ENCODE measurements at regions not wholly inside any gene's neighbourhood (a gene's known extent, or its start where the extent isn't known, plus 50 kb on each side); places are given as distances from the start of the nearest gene placed in this dataset.

GRCh38 chr2:74036010-74036409 is 51.3 kb downstream of the TET3 start:
- no peak for DNase-seq (ENCODE audit: low spot score)

- DNase-seq (ENCODE audit: low spot score) = no peak
Observed at GRCh38 chr2:74036450-74037195, 51.9 kb downstream of the TET3 start.

DNA sequence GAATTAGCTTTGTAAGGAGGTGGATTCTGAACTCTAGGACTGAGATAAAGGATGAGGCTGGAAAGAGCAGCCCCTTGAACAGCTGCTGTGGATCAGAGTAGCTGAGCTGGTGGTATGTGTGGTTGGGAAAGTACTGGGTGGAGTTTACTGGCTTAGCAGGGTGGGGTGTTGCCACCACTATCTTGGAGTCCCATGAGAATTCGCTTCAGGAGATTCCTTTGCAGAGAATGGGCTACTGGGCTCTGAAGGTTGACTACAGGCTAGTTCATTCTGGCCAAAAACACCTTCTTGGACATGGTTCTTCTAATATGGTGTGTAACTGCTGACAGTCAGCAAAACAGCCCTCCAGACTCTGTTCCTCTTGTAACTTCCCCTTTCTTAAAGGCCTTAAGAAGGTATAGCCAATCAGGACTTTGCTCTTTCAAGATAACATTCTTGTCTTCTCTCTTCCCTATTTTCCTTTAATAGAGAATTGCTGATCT is 52.7 kb downstream of the TET3 start:
- no peak for DNase-seq (ENCODE audit: low spot score)

DNA sequence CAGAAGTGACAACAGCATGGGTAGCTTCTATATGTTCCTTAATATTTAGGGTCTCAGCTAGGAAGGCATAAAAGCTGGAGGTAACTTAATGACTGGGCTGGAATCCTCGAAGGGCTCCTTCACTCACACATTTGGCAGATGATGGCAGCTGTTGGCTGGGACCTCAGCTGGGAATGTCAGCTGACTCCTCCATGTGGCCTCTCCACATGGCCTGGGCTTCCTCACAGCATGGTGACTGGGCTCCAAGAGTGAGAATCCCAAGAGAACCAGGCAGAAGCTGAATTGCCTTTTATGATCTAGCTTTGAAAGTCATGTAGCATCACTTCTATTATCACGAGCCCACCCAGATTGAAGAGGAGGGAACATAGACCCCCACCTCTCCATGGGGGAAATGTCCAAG is 54.9 kb downstream of the TET3 start:
- no peak for DNase-seq (ENCODE audit: low spot score)

DNA sequence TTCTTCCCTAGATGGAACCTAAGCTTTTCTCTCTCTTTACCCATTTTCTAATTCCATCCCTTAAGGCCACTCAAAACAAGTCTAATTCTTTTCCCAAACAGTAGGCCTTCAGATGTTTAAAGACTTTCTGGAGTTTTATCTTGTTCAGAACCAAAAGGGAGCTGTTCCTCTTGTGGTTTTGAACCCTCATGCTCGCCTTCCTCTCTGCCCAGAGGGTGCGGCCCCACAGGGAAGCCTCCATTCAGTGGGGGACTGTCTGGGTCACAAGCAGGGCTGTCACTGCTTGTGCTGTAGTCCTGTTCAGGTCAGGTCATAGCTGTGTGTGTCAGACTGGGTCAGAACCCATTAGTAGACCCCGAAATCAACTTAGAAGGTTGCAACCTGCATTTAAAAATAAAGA is 56.5 kb downstream of the TET3 start:
- DNase-seq (ENCODE audit: low spot score) = no peak

GRCh38 chr2:74041726-74042125 is 57.0 kb downstream of the TET3 start:
- DNase-seq (ENCODE audit: low spot score) = no peak

- no peak for DNase-seq (ENCODE audit: low spot score)
Observed at GRCh38 chr2:74042606-74043005, 57.9 kb downstream of the TET3 start.

GRCh38 chr2:74043345-74044329 is 58.9 kb downstream of the TET3 start:
- no peak for DNase-seq (ENCODE audit: low spot score)

- DNase-seq (ENCODE audit: low spot score) = no peak
Observed at GRCh38 chr2:74044999-74045398, 60.3 kb downstream of the TET3 start.

GRCh38 chr2:74045454-74045853 is 60.7 kb downstream of the TET3 start:
- DNase-seq (ENCODE audit: low spot score) = no peak

GRCh38 chr2:74046441-74046840 is 61.7 kb downstream of the TET3 start:
- no peak for DNase-seq (ENCODE audit: low spot score)

GRCh38 chr2:74047152-74047551 is 62.4 kb downstream of the TET3 start:
- no peak for DNase-seq (ENCODE audit: low spot score)

- DNase-seq (ENCODE audit: low spot score) = no peak
Observed at GRCh38 chr2:74048147-74048546, 63.4 kb downstream of the TET3 start.

DNA sequence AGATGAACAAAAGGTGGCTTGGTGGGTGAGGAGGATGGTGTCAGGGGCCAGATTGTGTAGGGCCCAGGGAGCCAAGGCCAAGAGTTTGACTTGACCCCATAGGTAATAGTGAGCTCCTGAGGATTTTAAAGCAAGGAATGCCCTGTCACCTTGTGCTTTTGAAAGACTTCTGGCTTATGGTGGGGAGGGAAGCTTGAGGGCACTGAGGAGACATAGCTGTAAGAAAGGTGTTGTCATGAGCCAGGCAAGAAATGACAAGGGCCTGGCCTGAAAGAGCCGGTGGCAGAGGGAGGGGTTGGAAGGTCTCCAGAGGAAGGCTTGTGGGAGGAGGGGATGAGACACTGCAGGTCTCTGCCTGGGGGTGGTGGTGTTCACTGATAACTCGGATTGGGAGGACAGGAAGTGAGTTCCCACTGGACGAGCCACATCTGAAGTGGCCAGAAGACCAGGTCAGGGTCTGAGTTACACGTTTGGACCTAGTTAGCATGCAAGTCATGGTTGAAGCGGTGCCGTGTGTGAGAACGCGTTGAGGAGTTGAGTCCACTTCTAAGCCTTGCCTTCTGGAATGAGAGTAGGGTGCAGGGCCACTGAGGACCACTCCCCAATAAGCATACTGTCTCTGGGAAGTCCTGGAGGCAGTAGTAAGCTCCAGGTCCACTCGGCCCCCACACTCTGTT is 64.3 kb downstream of the TET3 start:
- DNase-seq (ENCODE audit: low spot score) = no peak

DNA sequence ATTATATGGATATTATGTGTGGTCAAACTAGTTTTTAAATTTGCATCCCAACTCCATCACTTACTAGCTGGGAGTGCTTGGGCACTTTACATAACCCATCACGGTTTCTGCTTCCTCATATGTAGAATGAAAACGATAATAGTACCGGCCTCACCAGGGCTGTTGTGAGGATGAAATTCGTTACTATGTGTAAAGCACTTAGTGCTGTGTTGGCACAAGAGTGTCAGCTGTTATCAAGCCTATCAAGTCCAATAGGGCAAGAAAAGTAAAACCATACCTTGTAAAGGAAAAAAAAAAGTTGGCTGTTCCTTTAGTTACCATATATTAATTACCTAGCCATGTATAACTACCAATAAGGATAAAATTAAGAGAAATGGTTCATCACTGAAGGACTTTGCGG is 65.4 kb downstream of the TET3 start:
- no peak for DNase-seq (ENCODE audit: low spot score)

DNA sequence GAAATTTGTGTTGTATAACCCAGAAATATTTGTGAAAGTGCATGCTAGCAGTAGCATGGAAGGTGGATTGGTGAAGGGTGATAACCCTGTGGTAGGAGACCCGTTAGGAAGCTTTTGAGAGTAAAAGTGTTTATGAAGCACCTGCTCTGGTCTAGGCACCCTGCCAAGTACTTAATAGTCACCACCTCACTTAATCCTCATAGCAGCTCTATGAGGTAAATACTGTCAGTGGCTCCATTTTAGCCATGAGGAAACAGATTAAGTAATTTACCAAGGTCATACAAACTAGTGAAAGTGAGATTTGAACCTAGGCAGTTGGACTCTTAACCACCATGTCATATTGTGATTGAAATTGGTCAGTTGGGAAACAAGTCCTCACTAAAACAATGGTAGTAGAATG is 66.8 kb downstream of the TET3 start:
- DNase-seq (ENCODE audit: low spot score) = no peak

GRCh38 chr2:74052732-74053710 is 68.3 kb downstream of the TET3 start:
- DNase-seq (ENCODE audit: low spot score) = no peak

DNA sequence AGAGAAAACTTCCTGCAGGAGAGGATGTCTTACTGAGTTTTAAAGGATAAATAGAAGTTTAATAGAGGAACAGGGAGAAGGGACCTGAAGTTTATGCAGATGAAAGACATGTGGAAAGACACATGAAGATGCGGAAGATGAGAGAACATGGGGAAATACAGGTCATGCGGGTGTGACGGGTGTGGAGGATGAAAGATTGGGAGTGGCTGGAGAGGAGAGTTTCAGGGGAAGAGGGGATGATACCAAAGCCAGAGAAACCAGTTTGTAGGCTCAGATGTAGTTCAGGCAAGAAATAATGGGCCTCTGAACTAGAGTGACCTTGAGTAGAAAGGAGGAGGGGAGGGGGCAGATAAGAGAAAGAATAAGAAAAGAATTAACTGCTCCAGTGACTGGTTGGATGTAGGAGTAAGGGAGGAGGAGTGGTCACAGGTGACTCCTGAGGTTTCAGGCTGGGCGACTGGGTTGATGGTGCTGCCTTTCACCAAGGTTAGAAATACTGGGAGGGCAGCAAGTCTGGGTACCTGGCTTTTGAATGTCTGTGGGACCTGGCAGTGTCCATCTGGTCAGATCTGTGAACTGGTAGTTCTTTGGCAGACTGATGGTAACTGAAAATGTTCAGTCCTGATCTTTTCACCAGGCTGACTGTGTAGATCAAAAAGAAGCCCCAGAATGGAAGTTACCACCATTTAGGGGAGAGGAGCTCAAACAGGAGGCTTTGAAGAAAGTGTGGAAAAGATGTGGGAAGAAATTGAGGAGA is 69.4 kb downstream of the TET3 start:
- DNase-seq (ENCODE audit: low spot score) = no peak

DNA sequence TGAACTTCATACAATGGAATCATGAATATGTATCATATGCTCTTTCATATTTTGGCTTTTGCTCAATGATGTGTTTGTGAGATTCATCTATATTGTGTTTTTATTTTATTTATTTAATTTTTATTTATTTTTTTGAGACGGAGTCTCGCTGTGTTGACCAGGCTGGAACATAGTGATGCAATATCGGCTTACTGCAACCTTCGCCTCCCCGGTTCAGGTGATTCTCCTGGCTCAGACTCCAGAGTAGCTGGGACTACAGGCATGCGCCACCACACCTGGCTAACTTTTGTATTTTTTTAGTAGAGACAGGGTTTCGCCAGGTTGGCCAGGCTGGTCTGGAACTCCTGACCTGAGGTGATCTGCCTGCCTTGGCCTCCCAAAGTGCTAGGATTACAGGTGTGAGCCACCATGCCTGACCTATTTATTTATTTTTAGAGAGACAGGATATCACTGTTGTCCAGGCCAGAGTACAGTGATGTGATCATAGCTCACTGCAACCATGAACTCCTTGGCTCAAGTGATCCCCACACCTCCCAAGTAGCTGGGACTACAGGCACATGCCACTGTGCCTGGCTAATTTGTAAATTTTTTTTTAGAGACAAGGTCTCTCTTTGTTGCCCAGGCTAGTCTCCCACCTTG is 74.5 kb downstream of the TET3 start:
- DNase-seq (ENCODE audit: low spot score) = no peak

- no peak for DNase-seq (ENCODE audit: low spot score)
Observed at GRCh38 chr2:74063486-74063885, 78.8 kb downstream of the TET3 start.

Measured in HT-29 (cell line).